NCI-H1417 (cell line): ENCODE measurements at regions not wholly inside any gene's neighbourhood (a gene's known extent, or its start where the extent isn't known, plus 50 kb on each side); places are given as distances from the start of the nearest gene placed in this dataset.

ENCODE experiments used
- DNase-seq, 3 experiments: peaks; one replicate each; lab custom pipeline; 2025; lab: John Stamatoyannopoulos, UW

- DNase-seq, result no peak
These were observed 159.5 kb upstream of the CNTN6 start for GRCh38 chr3:933326-933725.

DNA sequence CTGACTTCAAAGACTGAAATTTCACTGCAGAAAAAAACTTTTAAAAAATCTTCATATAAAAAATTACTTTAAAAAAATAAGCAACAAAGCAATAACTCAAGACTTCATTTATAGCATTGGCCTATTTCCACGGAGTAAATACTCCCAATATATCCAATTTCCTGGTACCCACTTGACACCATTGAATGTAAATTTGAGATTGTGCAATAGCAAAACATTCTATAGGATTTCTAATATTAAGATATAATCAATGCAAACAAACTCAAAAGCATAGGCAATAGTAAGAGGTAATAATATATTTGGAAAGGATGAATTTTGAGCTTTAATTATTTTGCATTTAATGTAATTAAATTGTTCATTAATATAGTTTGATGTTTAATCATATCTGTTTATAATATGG is 148.0 kb upstream of the CNTN6 start:
- DNase-seq, result no peak

- peak in 2 of 3 experiments; percentile 5 to 24 for DNase-seq
These were observed 147.1 kb upstream of the CNTN6 start for GRCh38 chr3:945738-946137.

DNA sequence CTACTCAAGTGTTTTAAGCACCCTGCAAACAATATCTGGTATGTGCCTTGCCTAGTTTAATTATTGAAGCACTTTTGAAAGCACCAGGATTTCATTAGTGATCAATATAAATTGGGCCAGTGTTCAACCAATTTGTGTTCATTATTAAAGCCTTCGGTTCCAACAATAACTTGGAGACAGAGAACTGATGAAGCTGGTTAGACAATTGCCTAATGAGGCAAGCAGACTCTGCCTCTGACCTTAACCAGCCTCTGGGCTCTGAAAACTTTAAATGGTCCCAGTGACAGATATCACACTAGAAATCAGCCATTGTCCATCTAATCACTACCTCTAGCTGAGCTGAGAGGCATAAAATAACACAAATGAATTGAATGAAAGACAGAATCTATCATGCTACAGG is 139.9 kb upstream of the CNTN6 start:
- DNase-seq, result peak in 1 of 3 experiments; percentile 26

DNA sequence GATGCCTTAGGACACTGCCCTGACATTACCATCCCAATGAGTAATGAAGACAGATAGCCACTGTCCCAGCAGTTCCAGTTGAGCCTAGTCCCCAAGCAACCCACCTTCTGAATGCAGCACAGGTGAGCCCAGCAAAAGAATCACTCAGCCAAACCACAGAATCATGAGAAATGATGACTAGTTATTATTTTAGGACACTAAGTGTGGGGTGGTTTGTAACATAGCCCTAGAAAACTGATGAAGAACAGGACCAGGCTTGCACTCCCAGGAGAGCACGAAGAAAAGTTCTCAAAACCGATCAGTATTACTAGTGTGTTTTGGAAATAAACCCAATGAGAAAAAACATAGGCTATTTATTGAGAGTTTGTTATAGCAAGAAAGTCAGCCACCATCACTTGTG is 129.6 kb upstream of the CNTN6 start:
- DNase-seq, result no peak

DNA sequence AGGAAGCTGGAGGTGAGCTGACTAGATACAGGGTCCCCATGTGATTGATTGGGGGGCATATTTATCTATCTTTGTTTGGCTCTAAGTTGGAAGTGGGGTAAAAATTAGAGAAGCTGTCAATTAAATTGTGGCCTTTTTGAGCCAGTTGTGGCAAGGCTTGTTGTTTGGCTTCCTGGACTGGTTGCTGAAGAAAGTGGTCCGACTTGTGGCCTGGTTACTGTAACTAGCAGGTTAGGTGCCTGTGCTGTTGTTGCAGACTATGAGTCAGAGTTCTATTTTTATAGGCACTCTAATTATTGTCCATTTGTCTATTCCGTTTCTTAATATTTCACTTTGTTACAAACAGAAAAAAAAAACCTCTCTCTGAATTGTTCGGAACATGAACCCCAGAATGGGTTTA is 129.1 kb upstream of the CNTN6 start:
- DNase-seq, result no peak

- DNase-seq, result no peak
These were observed 127.0 kb upstream of the CNTN6 start for GRCh38 chr3:965826-966225.

- peak in 1 of 3 experiments; percentile 6 for DNase-seq
These were observed 126.5 kb upstream of the CNTN6 start for GRCh38 chr3:966341-966740.

GRCh38 chr3:973340-973739 is 119.5 kb upstream of the CNTN6 start:
- no peak for DNase-seq

- peak in 1 of 3 experiments; percentile 0 for DNase-seq
These were observed 116.8 kb upstream of the CNTN6 start for GRCh38 chr3:976006-976405.

GRCh38 chr3:981156-981555 is 111.7 kb upstream of the CNTN6 start:
- no peak for DNase-seq

- no peak for DNase-seq
These were observed 104.0 kb upstream of the CNTN6 start for GRCh38 chr3:988785-989184.

DNA sequence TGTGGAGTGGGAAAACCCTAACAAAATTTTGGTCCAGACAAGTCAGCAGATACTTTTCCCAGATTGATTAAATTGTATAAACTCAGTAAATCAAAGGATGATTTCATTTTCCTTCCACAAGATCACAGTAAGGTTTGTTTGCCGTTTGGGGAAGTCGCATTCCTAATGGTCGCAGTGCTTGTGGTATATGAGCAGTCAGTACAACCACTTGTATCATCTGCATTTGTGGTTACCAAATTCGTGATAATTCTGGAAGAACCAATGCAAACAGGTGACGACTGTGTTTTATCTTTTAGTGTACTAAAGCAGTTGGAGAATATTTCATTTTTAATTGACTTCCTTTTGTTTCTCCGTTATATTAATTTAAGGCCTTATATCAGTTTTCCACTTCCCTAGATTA is 100.0 kb upstream of the CNTN6 start:
- DNase-seq, result no peak

- no peak for DNase-seq
These were observed 90.8 kb upstream of the CNTN6 start for GRCh38 chr3:1002010-1002409.

DNA sequence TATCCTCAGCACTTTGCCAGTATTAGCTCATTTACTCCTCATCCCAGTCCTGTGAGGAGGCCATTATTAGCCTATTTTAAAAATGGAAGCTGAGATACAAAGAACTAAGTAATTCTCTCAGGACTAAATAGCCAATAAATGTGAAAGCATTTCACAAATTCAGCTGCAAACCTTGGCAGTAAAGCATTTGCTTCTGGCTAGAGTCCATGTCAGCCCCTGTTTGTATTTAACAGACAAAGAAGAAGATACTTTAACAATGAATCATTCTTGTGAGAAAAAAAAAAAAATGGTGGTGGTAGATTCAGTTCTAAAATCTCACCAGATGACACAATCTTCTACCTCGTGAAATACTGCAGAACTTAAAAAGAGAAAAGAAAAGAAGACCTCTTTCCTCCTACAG is 85.0 kb upstream of the CNTN6 start:
- no peak for DNase-seq

DNA sequence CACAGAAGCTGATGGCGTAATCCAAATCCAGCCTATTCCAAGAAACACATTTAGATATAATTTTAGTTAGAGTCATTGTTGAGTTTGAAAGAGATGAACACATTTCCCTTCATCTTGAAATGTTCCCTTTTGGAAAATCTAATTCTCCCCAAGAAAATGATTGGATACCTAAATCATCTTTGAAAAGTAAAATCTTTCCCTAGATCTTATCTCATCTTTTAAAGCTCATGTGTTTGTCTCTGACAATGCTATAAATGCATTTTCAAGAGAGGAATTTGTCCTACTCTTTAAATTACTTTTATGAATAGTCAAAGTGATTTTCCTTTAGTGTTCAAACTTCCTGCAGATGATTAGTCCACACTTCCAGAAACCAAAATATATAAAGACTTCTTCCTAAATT is 82.6 kb upstream of the CNTN6 start:
- no peak for DNase-seq

DNA sequence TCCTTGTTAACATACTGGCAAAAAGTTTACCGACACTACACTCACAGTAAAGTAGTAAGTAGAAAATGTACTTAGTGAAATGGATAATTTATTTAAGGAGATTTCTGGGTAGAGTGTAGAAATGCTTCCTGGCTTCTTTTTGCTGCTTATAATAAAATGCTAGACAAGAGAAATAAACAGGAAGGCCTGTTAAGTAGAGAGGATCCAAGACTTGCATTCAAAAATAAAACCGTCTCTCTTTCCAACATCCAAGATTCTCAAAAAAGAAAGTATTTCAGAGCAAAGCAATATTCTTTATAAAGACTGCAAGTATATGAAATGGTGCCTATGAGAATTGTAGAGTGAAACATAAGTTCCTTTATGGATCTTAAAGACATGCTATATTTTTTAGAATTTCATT is 77.0 kb upstream of the CNTN6 start:
- DNase-seq, result no peak

DNA sequence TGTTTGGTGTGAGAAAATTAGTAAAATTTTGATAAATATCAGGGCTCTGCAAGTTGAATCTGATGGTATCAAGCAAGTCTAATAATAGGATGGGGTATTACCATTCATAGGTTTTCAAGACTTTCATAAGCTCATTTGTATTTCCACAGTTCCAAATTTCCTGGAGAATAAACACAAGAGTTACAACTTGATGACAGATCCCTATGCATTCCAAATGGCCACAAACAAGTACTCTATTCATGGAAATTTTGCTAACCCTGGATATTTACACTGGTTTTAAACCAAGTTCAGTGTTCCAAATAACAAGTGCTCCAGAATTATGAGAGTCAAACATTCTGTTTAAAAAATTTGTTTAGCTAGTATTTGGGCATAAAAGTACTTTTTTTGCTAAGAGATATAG is 75.0 kb upstream of the CNTN6 start:
- DNase-seq, result no peak

DNA sequence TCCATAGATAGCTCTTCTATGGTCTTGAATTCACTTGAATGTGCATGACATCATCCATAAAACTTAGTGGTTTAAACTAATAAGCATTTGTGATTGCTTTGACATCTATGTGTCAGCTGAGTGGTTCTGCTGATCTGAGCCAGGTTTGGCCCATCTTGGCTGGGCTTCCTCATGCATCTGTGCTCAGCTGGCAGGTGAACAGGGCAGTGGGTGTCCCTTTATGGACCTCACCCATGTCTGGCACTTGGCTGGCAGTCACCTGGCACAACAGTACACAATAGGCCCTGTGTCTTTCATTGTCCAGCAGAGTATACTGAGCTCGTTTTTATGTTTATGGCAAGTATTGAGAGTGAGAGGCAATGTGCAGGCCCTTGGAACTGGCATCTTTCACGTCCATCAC is 73.7 kb upstream of the CNTN6 start:
- no peak for DNase-seq

- DNase-seq, result peak in 1 of 3 experiments; percentile 2
These were observed 66.4 kb upstream of the CNTN6 start for GRCh38 chr3:1026395-1026794.

GRCh38 chr3:1036207-1036826 is 56.5 kb upstream of the CNTN6 start:
- DNase-seq, result peak in 2 of 3 experiments; percentile 2 to 53

DNA sequence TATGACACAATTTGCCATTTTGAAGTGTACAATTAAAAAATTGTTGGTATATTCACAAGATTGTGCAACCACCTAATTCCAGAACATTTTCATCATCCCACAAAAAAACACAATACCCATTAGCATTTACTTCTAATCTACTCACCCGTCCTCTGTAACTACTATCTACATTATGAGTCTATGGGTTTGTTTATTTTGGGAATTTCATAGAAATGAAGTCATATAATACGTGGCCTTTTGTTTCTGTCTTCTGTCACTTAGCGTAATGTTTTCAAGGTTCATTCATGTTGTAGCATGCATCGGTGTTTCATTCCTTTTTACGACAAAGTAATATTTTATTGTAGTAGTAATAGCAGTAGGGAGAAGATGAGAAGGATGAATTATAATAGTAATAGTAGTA is 55.2 kb upstream of the CNTN6 start:
- no peak for DNase-seq
